Neuronal stem cell (in vitro differentiated cells): ENCODE measurements at regions not wholly inside any gene's neighbourhood (a gene's known extent, or its start where the extent isn't known, plus 50 kb on each side); places are given as distances from the start of the nearest gene placed in this dataset.

Experiments used
- DNase-seq: peaks from one replicate; pipeline ENCODE4 v3.0.0-alpha.2; 2013; ENCODE audit warnings: low spot score
- H2AFZ ChIP-seq: one replicate; pipeline ENCODE4 v1.6.1; 2013; ENCODE audit warnings: mild to moderate bottlenecking, low read length, inconsistent platforms
- H2AK5ac ChIP-seq: 2 replicates; pipeline ENCODE4 v1.6.1; 2013; ENCODE audit warnings: low read depth, mild to moderate bottlenecking, inconsistent platforms, low read length, moderate library complexity, mixed read lengths
- H2BK120ac ChIP-seq: 2 replicates; pipeline ENCODE4 v1.6.1; 2013; ENCODE audit warnings: low read depth, mild to moderate bottlenecking, inconsistent platforms, low read length, moderate library complexity, mixed read lengths
- H2BK12ac ChIP-seq: one replicate; pipeline ENCODE4 v1.6.1; 2013; ENCODE audit warnings: low read length, inconsistent platforms
- H2BK15ac ChIP-seq: 2 replicates; pipeline ENCODE4 v1.6.1; 2013; ENCODE audit warnings: mild to moderate bottlenecking, low read length, inconsistent platforms, mixed read lengths
- H2BK5ac ChIP-seq: one replicate; pipeline ENCODE4 v1.6.1; 2013; ENCODE audit warnings: inconsistent platforms, mild to moderate bottlenecking, low read length, moderate library complexity
- H3K14ac ChIP-seq: one replicate; pipeline ENCODE4 v1.6.1; 2013; ENCODE audit warnings: low read length, inconsistent platforms
- H3K18ac ChIP-seq: 2 replicates; pipeline ENCODE4 v1.6.1; 2013; ENCODE audit warnings: low read length, inconsistent platforms
- H3K23ac ChIP-seq: 2 replicates; pipeline ENCODE4 v1.6.1; 2013; ENCODE audit warnings: low read depth, mild to moderate bottlenecking, mixed read lengths, low read length, inconsistent platforms; ENCODE audit not compliant: poor library complexity
- H3K27ac ChIP-seq: replicated peaks from 3 replicates; pipeline ENCODE4 v1.5.1; 2013; ENCODE audit warnings: low read length, inconsistent platforms
- H3K27me3 ChIP-seq, 3 experiments: 2 replicates each; pipeline ENCODE4 v1.6.1; 2013; ENCODE audit warnings: low read length in 3 of 3, mild to moderate bottlenecking in 2 of 3, inconsistent platforms in 1 of 3, low read depth in 1 of 3, mixed read lengths in 1 of 3, moderate library complexity in 1 of 3; ENCODE audit not compliant: control insufficient read depth in 3 of 3, insufficient read depth in 3 of 3
- H3K36me3 ChIP-seq, 2 donors: replicated peaks in 1 of 2; 2 replicates each; pipeline ENCODE4 v1.6.1; 2013; ENCODE audit warnings: low read length in 2 of 2; ENCODE audit not compliant: control insufficient read depth in 2 of 2, insufficient read depth in 2 of 2
- H3K4ac ChIP-seq: 2 replicates; pipeline ENCODE4 v1.6.1; 2013; ENCODE audit warnings: inconsistent platforms, mild to moderate bottlenecking, low read length, moderate library complexity
- H3K4me1 ChIP-seq, 2 donors: 1 replicate in 1 of 2; 2 replicates in 1 of 2; pipeline ENCODE4 v1.6.1; 2013; ENCODE audit warnings: low read length in 2 of 2, low read depth in 1 of 2; ENCODE audit not compliant: control insufficient read depth in 2 of 2, insufficient read depth in 1 of 2
- H3K4me2 ChIP-seq: one replicate; pipeline ENCODE4 v1.6.1; 2013; ENCODE audit warnings: mild to moderate bottlenecking, low read length, inconsistent platforms; ENCODE audit not compliant: insufficient read depth, poor library complexity, severe bottlenecking
- H3K4me3 ChIP-seq, 2 donors: 2 replicates each; pipeline ENCODE4 v1.5.1; 2013; ENCODE audit warnings: low read length in 2 of 2, mild to moderate bottlenecking in 2 of 2, inconsistent platforms in 1 of 2, moderate library complexity in 1 of 2
- H3K79me1 ChIP-seq: one replicate; pipeline ENCODE4 v1.6.1; 2013; ENCODE audit warnings: low read depth, mild to moderate bottlenecking, inconsistent platforms, low read length, moderate library complexity
- H3K9ac ChIP-seq: one replicate; pipeline ENCODE4 v1.6.1; 2013; ENCODE audit warnings: mild to moderate bottlenecking, low read depth, low read length, inconsistent platforms; ENCODE audit not compliant: poor library complexity
- H3K9me3 ChIP-seq, 2 donors: replicated peaks in 1 of 2; 2 replicates each; pipeline versions ENCODE3 to v1.6.1; 2013; ENCODE audit warnings: low read length in 2 of 2, mild to moderate bottlenecking in 2 of 2, inconsistent platforms in 1 of 2, low read depth in 1 of 2, mixed read lengths in 1 of 2, moderate library complexity in 1 of 2; ENCODE audit not compliant: control insufficient read depth in 2 of 2, insufficient read depth in 1 of 2
- H4K8ac ChIP-seq: one replicate; pipeline ENCODE4 v1.6.1; 2013; ENCODE audit warnings: low read depth, mild to moderate bottlenecking, inconsistent platforms, low read length, moderate library complexity
- H4K91ac ChIP-seq: one replicate; pipeline ENCODE4 v1.6.1; 2013; ENCODE audit warnings: low read length, low read depth, mild to moderate bottlenecking, inconsistent platforms; ENCODE audit not compliant: poor library complexity
- WGBS, 2 donors: extraction: QIAGEN DNeasy Blood & Tissue Kit; methylation state at CpG; one replicate each; pipeline ENCODE4 v1.1.7; 2013; ENCODE audit warnings: missing lambda C conversion rate in 2 of 2, mixed read lengths in 1 of 2; ENCODE audit not compliant: insufficient read length in 2 of 2, insufficient replicate concordance in 1 of 2; ENCODE audit errors: extremely low coverage in 2 of 2; 5-methylcytosine and 5-hydroxymethylcytosine counted together

DNA sequence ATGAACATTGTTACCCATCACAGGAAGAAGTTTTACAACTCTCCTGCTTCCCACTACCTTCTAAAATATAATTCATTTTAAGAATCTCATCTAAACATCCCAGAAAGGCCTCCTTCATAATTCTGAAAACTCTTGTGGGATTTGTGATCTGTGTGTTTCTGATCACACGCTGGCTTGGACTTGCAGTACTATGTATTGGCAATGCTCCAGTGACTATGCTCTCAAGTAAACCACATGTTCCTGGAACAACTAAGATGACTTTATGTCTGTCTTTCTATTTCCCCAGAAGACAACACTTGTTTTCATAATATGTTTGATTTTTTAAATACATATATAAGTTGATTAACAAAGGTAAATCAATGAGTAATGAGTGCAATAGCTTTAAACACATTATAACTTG lies 376.6 kb upstream of the NETO1 start:
- H3K14ac ChIP-seq = no peak overlapping the region
- no peaks in the 10 kb centered on the region for H3K9me3 ChIP-seq
- WGBS, 2 donors = no CpG with 5 or more reads among the region's 1 CpG
- no peak overlapping the region for H2BK5ac ChIP-seq
- H3K27me3 ChIP-seq = no peaks in the 10 kb centered on the region
- no peak overlapping the region for H2BK15ac ChIP-seq
- H4K91ac ChIP-seq = no peak overlapping the region
- H3K23ac ChIP-seq = no peak overlapping the region
- H2BK12ac ChIP-seq = no peak overlapping the region
- no peak overlapping the region for H3K4me3 ChIP-seq
- no peak overlapping the region for H2AK5ac ChIP-seq
- no peak overlapping the region for H3K4ac ChIP-seq
- no peaks in the 10 kb centered on the region for H3K36me3 ChIP-seq
- H2BK120ac ChIP-seq = no peak overlapping the region
- H3K18ac ChIP-seq = no peak overlapping the region
- no peak overlapping the region for H2AFZ ChIP-seq
- no peak overlapping the region for H3K9ac ChIP-seq
- DNase-seq = no peak
- H3K4me2 ChIP-seq = no peak overlapping the region
- H3K79me1 ChIP-seq = no peaks in the 10 kb centered on the region
- no peak overlapping the region for H3K27ac ChIP-seq
- peaks cover 0 to 2% of the 10 kb centered on the region in 2 donors for H3K4me1 ChIP-seq
- no peak overlapping the region for H4K8ac ChIP-seq

- Histone ChIP-seq H3K23ac (no peak overlapping the region), H2BK12ac (no peak overlapping the region), H3K9me3 (no peaks in the 10 kb centered on the region), H4K8ac (no peak overlapping the region), H2AK5ac (no peak overlapping the region), H2BK120ac (no peak overlapping the region), H3K4me1 (peaks cover 0 to 2% of the 10 kb centered on the region in 2 donors), H2AFZ (no peak overlapping the region), H2BK5ac (no peak overlapping the region), H3K18ac (no peak overlapping the region), H3K14ac (no peak overlapping the region), H3K4me3 (no peak overlapping the region), H3K27me3 (no peaks in the 10 kb centered on the region), H3K9ac (no peak overlapping the region), H3K27ac (no peak overlapping the region), H3K36me3 (no peaks in the 10 kb centered on the region), H4K91ac (no peak overlapping the region), H3K4ac (no peak overlapping the region), H3K4me2 (no peak overlapping the region), H3K79me1 (no peaks in the 10 kb centered on the region), H2BK15ac (no peak overlapping the region)
- DNase-seq = no peak
- WGBS, 2 donors = no CpG with 5 or more reads among the region's 2 CpGs
These were observed 373.1 kb upstream of the NETO1 start for GRCh38 chr18:73240899-73241298.

DNA sequence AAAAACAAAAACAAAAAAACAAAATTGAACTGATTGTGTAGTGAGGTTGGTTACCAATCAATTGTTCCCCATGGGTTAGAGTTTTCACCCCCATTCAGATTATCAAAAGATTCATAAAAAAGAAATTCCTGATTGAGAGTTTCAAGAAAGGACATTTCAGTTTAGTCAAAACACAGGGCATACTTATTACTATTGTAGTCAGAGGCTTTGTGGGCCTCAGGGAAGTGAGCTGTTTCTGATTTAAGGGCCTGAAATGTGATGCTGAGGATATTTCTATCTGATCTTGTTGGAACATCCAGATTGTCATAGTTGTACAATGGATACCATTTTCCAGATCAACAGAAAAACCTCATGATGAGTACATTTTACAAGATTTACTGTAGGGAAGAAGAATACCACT lies 368.1 kb upstream of the NETO1 start:
- Histone ChIP-seq H3K23ac (no peak overlapping the region), H3K14ac (no peak overlapping the region), H2AFZ (no peak overlapping the region), H3K36me3 (no peaks in the 10 kb centered on the region), H2BK5ac (no peak overlapping the region), H3K4ac (no peak overlapping the region), H3K9ac (no peak overlapping the region), H3K4me1 (no peaks in the 10 kb centered on the region), H3K18ac (no peak overlapping the region), H2BK12ac (no peak overlapping the region), H2BK15ac (no peak overlapping the region), H3K27me3 (no peaks in the 10 kb centered on the region), H2AK5ac (no peak overlapping the region), H3K27ac (no peak overlapping the region), H2BK120ac (no peak overlapping the region), H3K79me1 (no peaks in the 10 kb centered on the region), H3K9me3 (no peaks in the 10 kb centered on the region), H3K4me2 (no peak overlapping the region), H4K8ac (no peak overlapping the region), H3K4me3 (no peak overlapping the region), H4K91ac (no peak overlapping the region)
- no peak for DNase-seq

DNA sequence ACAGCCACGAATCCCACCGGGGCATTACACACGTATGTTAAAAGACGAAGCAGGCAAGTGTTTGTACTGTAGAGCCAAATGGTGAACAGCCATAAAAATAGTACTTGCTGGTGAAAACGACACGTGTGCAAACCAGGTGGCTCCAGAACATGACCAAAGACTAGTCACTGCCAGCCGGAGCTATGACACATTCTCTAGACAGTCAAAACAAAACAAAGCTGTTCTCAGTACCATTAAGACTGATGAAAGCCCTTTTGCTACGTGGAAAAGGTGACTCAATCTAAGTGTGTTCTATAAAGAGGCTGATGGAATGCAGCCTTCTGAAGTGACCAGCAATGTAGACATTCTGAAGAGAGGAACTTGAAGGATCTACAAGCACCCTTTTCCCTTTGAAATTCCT lies 367.7 kb upstream of the NETO1 start:
- H3K4me1 ChIP-seq = no peaks in the 10 kb centered on the region
- H3K27ac ChIP-seq = no peak overlapping the region
- H2BK15ac ChIP-seq = no peak overlapping the region

More for the DNA sequence above, 367.7 kb upstream of the NETO1 start:
- WGBS, 2 donors = no CpG with 5 or more reads among the region's 8 CpGs
- Histone ChIP-seq H3K36me3 (no peaks in the 10 kb centered on the region), H2BK5ac (no peak overlapping the region), H2BK120ac (no peak overlapping the region), H3K23ac (no peak overlapping the region), H3K4ac (no peak overlapping the region), H3K4me3 (no peak overlapping the region), H2BK12ac (no peak overlapping the region), H3K4me2 (no peak overlapping the region), H2AFZ (no peak overlapping the region), H3K9ac (no peak overlapping the region), H4K8ac (no peak overlapping the region), H3K9me3 (no peaks in the 10 kb centered on the region), H2AK5ac (no peak overlapping the region), H4K91ac (no peak overlapping the region), H3K27me3 (no peaks in the 10 kb centered on the region), H3K79me1 (no peaks in the 10 kb centered on the region), H3K14ac (no peak overlapping the region), H3K18ac (no peak overlapping the region)
- no peak for DNase-seq
